ENCODE measurements at regions not wholly inside any gene's neighbourhood (a gene's known extent, or its start where the extent isn't known, plus 50 kb on each side); places are given as distances from the start of the nearest gene placed in this dataset.

DNA sequence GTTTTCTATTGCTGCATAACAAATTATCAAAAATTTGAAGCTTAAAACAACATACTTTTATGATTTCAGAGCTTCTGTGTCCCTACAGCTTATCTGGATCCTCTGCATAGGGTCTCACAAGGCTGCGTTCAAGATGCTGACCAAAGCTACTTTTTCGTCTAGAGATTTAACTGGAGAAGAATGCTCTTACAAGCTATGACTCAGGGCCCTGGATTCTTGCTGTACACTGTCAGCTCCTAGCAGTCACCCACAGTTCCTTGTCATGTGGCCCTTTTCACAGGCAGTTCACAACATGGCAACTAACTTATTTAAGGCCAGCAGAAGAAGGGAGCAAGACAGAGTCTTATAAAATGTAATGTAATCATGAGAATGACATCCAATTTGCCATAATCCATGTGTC, 70.8 kb upstream of the FAM174A start:
- Histone ChIP-seq H3K27me3 (ENCODE audit: control insufficient read depth, low read length) (no peaks in the 10 kb centered on the region), H3K4me1 (ENCODE audit: control insufficient read depth, low read length) (no peaks in the 10 kb centered on the region), H3K4me2 (ENCODE audit: low read length) (no peak overlapping the region), H3K79me2 (ENCODE audit: control insufficient read depth, low read length) (no peaks in the 10 kb centered on the region), H3K9me2 (replicated peaks; ENCODE audit: control insufficient read depth, low read length) (no peaks in the 10 kb centered on the region), H4K20me1 (ENCODE audit: control insufficient read depth, insufficient read depth, low read depth, low read length) (no peaks in the 10 kb centered on the region), H3K36me3 (ENCODE audit: control insufficient read depth, low read length) (no peaks in the 10 kb centered on the region), H3K27ac (ENCODE audit: low read depth, low read length) (no peak overlapping the region), H3F3A (ENCODE audit: control insufficient read depth, insufficient read depth) (no peaks in the 10 kb centered on the region), H3K9me3 (ENCODE audit: control insufficient read depth, insufficient read depth, low read length) (no peaks in the 10 kb centered on the region), H3K4me3 (ENCODE audit: low read length) (no peak overlapping the region)
- TF ChIP-seq EZH2phosphoT487 (IDR thresholded peaks at IDR 0.05; ENCODE audit: borderline replicate concordance, low read length) = no peak
- TF ChIP-seq CTCF (IDR thresholded peaks at IDR 0.05; ENCODE audit: low read depth, low read length, poor library complexity, severe bottlenecking) = no peak

- H3F3A ChIP-seq (ENCODE audit: control insufficient read depth, insufficient read depth) = no peaks in the 10 kb centered on the region
- H3K79me2 ChIP-seq (ENCODE audit: control insufficient read depth, low read length) = no peaks in the 10 kb centered on the region
- H3K36me3 ChIP-seq (ENCODE audit: control insufficient read depth, low read length) = no peaks in the 10 kb centered on the region
- no peak overlapping the region for H3K4me3 ChIP-seq (ENCODE audit: low read length)
- H3K27ac ChIP-seq (ENCODE audit: low read depth, low read length) = no peak overlapping the region
- H3K27me3 ChIP-seq (ENCODE audit: control insufficient read depth, low read length) = no peaks in the 10 kb centered on the region
- H3K9me2 ChIP-seq (replicated peaks; ENCODE audit: control insufficient read depth, low read length) = no peaks in the 10 kb centered on the region
- TF ChIP-seq EZH2phosphoT487 (IDR thresholded peaks at IDR 0.05; ENCODE audit: borderline replicate concordance, low read length) (no peak), CTCF (IDR thresholded peaks at IDR 0.05; ENCODE audit: low read depth, low read length, poor library complexity, severe bottlenecking) (no peak)
- H4K20me1 ChIP-seq (ENCODE audit: control insufficient read depth, insufficient read depth, low read depth, low read length) = no peaks in the 10 kb centered on the region
- no peaks in the 10 kb centered on the region for H3K4me1 ChIP-seq (ENCODE audit: control insufficient read depth, low read length)
- H3K4me2 ChIP-seq (ENCODE audit: low read length) = no peak overlapping the region
- no peaks in the 10 kb centered on the region for H3K9me3 ChIP-seq (ENCODE audit: control insufficient read depth, insufficient read depth, low read length)
Measured at GRCh38 chr5:100456615-100457014, 78.6 kb upstream of the FAM174A start.

DNA sequence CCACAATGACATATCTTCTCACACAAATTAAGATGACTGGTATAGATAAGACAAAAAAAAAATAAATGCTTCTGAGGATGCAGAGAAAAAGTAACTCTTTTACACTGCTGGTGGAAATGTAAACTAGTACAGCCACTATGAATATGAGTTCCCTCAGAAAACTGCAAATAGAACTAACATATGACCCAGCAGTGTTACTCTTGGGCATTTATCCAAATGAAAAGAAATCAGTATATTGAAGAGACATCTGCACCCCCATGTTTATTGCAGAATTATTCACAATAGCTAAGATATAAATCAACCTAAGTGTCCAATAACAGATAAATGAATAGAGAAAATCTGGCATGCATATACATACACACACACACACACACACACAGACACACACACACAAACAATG, 83.0 kb upstream of the FAM174A start:
- Histone ChIP-seq H4K20me1 (ENCODE audit: control insufficient read depth, insufficient read depth, low read depth, low read length) (no peaks in the 10 kb centered on the region), H3K4me2 (ENCODE audit: low read length) (no peak overlapping the region), H3K36me3 (ENCODE audit: control insufficient read depth, low read length) (no peaks in the 10 kb centered on the region), H3K4me1 (ENCODE audit: control insufficient read depth, low read length) (no peaks in the 10 kb centered on the region), H3K27me3 (ENCODE audit: control insufficient read depth, low read length) (no peaks in the 10 kb centered on the region), H3K79me2 (ENCODE audit: control insufficient read depth, low read length) (no peaks in the 10 kb centered on the region), H3K27ac (ENCODE audit: low read depth, low read length) (no peak overlapping the region), H3K9me3 (ENCODE audit: control insufficient read depth, insufficient read depth, low read length) (no peaks in the 10 kb centered on the region), H3K4me3 (ENCODE audit: low read length) (no peak overlapping the region), H3F3A (ENCODE audit: control insufficient read depth, insufficient read depth) (no peaks in the 10 kb centered on the region), H3K9me2 (replicated peaks; ENCODE audit: control insufficient read depth, low read length) (no peaks in the 10 kb centered on the region)
- no peak for TF ChIP-seq EZH2phosphoT487 (IDR thresholded peaks at IDR 0.05; ENCODE audit: borderline replicate concordance, low read length)
- TF ChIP-seq CTCF (IDR thresholded peaks at IDR 0.05; ENCODE audit: low read depth, low read length, poor library complexity, severe bottlenecking) = no peak

DNA sequence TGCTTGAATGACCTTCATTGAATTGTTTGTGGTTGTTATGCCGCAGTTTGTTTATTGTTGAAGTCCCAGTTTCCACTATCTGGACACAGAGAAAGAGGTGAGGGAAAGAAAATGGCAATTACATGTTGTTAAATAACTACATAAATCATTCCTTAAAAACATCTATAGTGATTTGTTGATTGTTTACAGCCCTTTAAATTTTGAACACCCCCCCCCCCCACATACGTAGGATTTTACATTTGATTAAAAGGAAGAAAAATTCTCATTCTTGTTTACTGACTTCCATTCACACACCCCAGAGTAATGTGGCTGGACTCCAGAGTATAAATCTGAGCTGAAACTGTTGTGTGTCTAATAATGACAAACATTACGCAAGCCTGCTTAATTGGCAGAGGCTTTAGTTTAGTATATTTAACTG, 87.1 kb upstream of the FAM174A start:
- Histone ChIP-seq H3K27me3 (ENCODE audit: control insufficient read depth, low read length) (no peaks in the 10 kb centered on the region), H3K27ac (ENCODE audit: low read depth, low read length) (no peak overlapping the region), H4K20me1 (ENCODE audit: control insufficient read depth, insufficient read depth, low read depth, low read length) (no peaks in the 10 kb centered on the region), H3K4me2 (ENCODE audit: low read length) (no peak overlapping the region), H3K4me3 (ENCODE audit: low read length) (no peak overlapping the region), H3K9me2 (replicated peaks; ENCODE audit: control insufficient read depth, low read length) (no peaks in the 10 kb centered on the region), H3K79me2 (ENCODE audit: control insufficient read depth, low read length) (no peaks in the 10 kb centered on the region), H3K9me3 (ENCODE audit: control insufficient read depth, insufficient read depth, low read length) (no peaks in the 10 kb centered on the region), H3K4me1 (ENCODE audit: control insufficient read depth, low read length) (no peaks in the 10 kb centered on the region), H3F3A (ENCODE audit: control insufficient read depth, insufficient read depth) (no peaks in the 10 kb centered on the region), H3K36me3 (ENCODE audit: control insufficient read depth, low read length) (no peaks in the 10 kb centered on the region)
- TF ChIP-seq EZH2phosphoT487 (IDR thresholded peaks at IDR 0.05; ENCODE audit: borderline replicate concordance, low read length) = no peak
